ENCODE measurements at regions not wholly inside any gene's neighbourhood (a gene's known extent, or its start where the extent isn't known, plus 50 kb on each side); places are given as distances from the start of the nearest gene placed in this dataset.

DNA sequence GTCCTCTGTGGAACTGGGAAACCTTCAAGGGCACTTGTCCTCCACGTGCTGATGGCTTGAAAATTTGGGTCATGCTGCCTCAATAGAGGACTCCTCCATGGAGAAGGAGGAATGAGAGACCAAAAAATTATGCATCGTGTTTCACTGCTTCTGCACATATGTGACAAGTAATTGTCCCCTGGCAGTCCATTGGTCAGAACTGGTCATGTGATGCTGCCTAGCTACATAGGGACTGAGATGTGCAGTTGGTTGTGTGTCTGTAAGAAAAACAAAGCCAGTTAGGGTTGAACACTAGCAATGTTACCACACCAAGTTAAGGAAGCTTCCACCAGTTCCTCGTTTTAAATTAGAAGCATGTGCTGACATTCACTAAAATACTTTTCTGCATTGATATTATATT lies 201.9 kb upstream of the ANKH start:
- TF ChIP-seq, protein P1, sequence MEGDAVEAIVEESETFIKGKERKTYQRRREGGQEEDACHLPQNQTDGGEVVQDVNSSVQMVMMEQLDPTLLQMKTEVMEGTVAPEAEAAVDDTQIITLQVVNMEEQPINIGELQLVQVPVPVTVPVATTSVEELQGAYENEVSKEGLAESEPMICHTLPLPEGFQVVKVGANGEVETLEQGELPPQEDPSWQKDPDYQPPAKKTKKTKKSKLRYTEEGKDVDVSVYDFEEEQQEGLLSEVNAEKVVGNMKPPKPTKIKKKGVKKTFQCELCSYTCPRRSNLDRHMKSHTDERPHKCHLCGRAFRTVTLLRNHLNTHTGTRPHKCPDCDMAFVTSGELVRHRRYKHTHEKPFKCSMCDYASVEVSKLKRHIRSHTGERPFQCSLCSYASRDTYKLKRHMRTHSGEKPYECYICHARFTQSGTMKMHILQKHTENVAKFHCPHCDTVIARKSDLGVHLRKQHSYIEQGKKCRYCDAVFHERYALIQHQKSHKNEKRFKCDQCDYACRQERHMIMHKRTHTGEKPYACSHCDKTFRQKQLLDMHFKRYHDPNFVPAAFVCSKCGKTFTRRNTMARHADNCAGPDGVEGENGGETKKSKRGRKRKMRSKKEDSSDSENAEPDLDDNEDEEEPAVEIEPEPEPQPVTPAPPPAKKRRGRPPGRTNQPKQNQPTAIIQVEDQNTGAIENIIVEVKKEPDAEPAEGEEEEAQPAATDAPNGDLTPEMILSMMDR (IDR thresholded peaks at IDR 0.05), result no peak
- no peak for TF ChIP-seq POLR2A (IDR thresholded peaks at IDR 0.05)

Data from testis (tissue), 2 donors.